ENCODE measurements at regions not wholly inside any gene's neighbourhood (a gene's known extent, or its start where the extent isn't known, plus 50 kb on each side); places are given as distances from the start of the nearest gene placed in this dataset.
"Not testable (repeated sequence)": the region's sequence is repeated elsewhere in the genome, so short reads cannot be mapped to it uniquely, and the experiment has no call there.

DNA sequence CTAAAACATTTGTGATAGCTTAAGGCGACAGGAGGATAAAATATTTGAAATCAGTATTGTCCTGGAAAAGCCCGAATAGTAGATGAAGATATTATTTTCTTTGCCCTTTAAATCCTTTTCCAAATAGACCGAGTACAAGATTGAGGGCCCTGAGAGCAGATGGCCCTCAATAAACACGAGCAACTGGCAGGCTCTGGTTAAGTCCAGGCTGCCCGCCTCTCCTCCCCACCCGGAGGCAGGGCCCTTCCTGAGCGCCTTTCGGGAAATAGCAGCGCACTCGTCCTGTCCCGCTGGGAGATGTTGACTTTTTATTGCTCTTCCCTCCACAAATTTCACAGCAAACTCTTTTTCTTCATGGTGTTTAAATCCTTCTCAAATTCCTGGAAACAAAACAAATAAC, 50.8 kb upstream of the MAX start:
- DNase-seq (ENCODE audit: low read depth), result no peak

DNA sequence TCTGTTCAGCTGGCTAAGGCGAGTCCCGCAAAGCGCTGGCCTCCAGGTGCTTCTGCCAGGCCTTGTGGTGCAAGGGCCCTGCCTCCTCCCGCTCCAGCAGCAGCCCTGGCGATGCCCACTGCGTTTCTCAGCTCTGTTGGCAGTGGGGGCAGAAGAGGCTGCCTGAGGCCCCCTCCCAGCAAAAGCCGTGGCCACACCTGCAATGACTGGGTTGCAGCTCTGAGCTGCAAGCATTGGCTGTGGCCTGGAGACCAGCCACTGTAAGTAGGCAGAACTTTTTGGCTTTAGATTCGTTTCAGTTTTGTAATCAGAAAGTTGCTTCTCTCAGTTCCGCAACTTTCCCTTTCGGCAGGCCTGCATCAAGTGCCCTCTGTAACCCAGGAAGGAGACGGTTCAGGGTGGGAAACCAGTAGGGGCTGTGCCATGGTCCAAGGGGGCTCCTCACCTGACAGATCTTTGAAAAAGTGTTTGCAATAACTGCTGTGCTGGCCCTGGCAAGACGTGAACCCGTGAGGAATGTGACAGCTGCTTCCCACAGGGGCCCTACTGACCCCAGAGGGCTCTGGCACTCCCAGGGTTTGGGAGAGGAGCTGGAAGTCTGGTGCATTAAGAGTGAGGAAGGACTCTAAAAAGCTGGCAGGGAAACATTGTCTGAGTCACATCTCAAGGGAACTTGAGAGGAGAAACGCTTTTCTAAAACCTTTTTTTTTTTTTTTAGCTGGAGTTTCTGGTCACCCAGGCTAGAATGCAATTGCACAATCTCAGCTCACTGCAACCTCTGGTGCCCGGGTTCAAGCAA, 54.5 kb upstream of the MAX start:
- no peak for DNase-seq (ENCODE audit: low read depth)

DNA sequence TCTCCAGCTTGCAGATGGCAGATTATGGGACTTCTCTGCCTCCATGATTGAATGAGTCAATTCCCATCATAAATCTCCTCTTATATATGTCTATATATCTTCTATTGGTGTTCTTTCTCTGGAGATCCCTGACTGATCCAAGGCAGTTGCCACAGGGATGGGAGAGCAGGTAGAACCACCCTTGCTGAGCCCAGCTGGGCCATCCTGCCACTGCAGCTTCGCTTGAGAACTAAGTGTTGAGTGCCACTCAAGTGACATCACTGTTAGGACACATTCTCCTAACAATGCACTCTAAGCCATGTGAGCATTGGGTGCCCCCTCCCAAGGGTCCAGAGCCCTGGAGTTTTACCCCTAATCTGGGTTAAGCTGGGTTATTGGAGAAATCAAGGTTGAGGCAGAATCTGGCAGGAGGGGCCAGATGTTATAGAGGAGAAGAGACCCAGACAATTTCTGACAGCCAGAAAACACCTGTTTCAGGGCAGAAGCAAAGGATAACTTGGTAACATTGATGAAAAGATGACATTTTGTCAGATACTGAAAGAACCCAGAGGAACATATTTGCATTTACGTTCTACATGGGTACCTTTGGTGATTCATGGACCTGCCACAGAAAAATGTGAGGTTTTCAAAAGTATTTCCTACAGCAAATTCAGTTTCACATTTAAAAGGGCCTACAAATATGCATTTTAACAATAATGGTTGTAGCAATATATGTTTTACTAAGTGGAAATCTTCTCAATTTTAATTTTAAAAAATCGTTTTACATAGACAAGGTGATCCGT, 57.2 kb upstream of the MAX start:
- no peak for DNase-seq (ENCODE audit: low read depth)

- DNase-seq (ENCODE audit: low read depth), result no peak
Measured at GRCh38 chr14:65160091-65160490, 57.8 kb upstream of the MAX start.

DNA sequence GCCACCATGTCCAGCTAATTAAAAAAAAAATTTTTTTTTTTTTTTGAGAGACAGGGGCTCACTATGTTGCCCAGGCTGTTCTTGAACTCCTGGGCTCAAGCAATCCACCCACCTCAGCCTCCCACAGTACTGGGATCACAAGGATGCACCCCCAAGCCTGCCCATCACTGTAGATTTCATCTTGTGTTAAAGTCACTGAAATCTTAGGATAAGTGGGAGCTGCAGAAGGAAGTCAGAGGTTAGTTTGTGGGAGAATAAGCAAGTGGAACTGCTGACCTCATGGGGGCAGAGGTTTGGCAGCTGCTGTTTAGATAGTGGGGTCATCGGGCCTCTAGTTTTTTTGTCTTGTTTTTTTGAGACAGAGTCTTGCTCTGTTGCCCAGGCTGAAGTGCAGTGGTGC, 59.7 kb upstream of the MAX start:
- no peak for DNase-seq (ENCODE audit: low read depth)

GRCh38 chr14:65164068-65164824, 61.9 kb upstream of the MAX start:
- no peak for DNase-seq (ENCODE audit: low read depth)

DNA sequence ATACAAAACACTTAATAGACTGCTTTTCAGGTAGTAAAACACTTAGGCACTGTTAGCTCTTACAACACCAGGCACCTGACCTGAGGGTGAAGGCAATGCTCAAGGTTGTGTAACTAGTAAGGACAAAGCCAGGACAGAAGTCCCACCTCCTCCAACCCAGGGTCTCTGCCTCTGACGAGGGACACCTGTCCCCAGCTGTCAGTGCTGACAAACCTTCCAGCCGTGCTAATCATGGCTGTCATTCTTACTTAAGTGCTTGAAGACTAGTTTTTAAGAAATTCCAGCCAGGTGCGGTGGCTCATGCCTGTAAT, 62.5 kb upstream of the MAX start:
- no peak for DNase-seq (ENCODE audit: low read depth)

DNA sequence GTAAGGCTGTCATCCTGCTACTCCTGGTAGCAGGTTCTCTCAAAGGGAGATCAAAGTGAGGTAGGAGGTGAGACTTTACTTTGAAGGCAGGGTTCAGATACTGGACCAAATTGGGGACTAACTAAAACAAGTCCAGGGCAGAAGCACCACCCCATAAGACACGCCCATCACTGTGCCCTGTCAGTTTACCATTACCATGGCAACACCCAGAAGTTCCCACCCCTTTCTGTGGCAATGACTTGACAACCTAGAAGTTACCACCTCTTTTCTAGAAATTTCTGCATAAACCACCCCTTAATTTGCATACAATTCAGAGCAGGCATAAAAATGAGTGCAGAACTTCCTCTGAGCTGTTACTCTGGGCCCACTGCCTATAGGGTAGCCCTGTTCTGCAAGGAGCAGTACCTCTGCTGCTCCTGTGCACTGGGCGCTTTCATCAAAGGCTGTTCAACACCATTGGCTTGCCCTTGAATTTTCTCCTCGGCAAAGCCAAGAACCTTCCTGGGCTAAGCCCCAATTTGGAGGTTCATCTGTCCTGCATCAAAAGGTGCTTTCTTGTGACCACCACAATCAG, 64.8 kb upstream of the MAX start:
- DNase-seq (ENCODE audit: low read depth), result no peak

- DNase-seq (ENCODE audit: low read depth), result no peak
Measured at GRCh38 chr14:65168840-65169239, 66.5 kb upstream of the MAX start.

- DNase-seq (ENCODE audit: low read depth), result no peak
Measured at GRCh38 chr14:65169351-65169750, 67.0 kb upstream of the MAX start.

DNA sequence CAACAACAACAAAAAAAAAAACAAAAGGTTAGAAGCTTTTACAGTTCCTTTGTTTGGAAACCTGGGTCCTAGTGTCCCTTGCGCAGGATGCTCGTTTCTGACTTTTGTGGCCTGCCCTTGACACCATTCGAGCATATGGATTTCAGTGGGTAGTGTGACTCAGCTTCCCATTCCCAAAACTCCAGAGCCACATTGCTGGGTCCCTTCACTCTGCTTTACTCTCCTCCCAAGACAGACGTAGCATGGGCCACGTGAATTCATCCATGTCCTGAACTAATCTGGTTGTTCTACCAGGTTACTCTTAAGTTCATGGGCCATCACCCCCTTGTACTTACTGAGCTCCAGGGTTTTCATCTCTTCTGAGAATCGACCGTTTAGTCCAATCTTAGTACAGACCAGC, 68.0 kb upstream of the MAX start:
- DNase-seq (ENCODE audit: low read depth), result no peak

GRCh38 chr14:65170768-65171507, 68.6 kb upstream of the MAX start:
- no peak for DNase-seq (ENCODE audit: low read depth)

DNA sequence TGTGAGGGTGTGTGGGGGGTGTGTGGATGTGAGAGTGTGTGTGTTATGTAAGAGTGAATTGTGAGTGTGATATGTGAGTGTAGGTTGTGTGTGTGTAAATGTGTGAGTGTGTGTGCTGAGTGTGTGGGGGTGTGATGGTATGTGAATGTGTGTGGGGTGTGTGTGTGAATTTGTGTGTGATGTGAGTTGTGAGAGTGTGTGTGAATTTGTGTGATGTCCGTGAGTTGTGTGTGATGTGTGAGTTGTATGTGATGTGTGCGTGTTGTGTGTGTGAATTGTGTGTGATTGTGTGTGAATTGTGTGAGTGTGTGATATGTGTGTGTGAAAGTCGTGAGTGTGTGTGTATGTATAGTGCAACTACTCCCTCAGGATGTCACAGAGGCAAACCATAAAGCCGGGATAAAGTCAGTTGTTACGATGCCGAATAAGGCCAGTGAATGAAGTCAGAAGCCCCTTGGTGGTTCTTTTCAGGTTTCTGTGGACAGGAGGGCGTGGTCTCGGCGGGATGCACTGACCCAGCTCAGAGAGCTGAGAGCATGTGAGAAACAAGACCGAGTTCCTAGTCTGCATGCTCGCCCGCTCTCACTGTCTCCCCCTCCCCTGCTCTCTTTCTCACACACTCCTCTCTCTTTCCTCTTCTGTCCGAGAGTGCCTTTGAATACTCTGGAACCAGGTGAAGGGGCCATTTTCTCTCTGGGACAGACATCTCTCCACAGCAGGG, 71.8 kb upstream of the MAX start:
- no peak for DNase-seq (ENCODE audit: low read depth)

GRCh38 chr14:65174783-65175182, 72.5 kb upstream of the MAX start:
- DNase-seq (ENCODE audit: low read depth), result no peak

GRCh38 chr14:65177551-65177950, 75.2 kb upstream of the MAX start:
- DNase-seq (ENCODE audit: low read depth), result no peak

GRCh38 chr14:65179231-65179630, 76.9 kb upstream of the MAX start:
- not testable (repeated sequence) for DNase-seq (ENCODE audit: low read depth)

DNA sequence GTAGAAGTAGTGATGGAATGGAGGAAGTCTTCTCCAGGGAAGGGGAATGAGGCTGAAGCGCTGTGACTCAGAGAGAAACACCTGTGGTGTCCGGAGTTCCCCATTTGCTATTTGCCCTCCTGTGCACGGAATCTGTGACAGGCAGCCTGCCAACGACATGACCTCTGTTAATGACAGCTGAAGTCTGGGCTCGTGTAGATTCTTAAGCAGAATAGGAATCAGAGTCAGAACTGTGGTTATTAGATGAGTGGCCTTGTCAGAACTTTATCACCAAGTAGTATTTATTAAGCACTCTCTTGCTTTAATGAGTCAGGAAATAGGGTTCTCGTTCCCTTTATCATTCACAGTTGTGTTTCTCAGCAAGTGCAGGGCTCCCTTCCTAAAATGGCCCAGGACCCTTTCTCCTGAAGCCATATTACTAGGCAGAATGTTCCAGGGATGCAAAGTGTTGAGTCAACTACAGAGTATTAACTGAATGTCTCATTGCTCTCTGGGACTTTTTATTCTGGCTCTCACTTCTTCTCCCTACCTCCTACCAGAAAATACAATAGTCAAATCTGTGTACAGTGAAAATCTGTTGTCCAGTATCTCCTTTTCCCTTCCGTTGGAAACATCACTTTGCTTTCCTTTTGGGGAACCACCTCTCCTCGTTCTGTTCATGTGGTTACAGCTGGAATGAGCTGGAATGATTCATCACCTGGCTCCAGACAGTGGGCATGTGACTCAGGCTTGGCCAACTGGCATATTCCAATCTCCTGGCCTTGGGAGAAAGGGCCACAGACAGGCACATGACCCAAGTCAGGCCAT, 77.8 kb upstream of the MAX start:
- no peak for DNase-seq (ENCODE audit: low read depth)

- no peak for DNase-seq (ENCODE audit: low read depth)
Measured at GRCh38 chr14:65180725-65181025, 78.4 kb upstream of the MAX start.

DNA sequence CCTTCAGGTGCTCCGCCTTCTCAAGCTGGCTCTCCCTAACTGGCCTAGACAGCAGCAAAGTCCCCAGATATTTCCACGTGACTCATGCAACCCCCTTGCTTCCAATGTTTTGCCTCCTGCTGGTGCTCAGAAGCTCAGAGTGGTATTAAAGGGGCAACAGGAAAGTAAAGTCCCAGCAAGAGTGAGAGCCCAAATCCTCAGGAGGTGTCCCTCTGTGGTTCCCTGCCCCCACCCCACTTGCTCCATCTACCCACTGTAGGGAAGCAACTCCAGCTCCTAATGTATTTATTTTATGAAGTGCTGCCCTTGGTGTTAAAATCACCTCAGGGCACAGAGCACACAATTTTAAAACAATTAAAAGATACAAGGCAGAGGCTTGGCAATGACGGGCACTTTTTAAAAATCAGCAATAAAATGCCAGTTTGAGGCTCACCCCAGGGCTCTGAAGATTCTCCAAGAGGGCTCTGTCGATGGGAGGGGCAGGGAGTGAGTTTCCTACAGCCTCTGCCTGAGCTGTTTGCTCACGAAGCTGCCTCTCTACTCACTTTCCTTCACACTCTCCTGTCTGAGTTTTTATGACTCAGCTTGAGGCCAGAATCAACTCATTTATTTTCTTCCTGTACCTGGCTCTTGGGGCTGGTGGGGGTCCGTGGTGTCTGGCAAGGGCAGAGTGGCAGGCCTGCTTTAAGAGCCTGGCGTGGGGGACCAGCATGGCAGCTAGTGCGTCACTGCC, 81.9 kb upstream of the MAX start:
- DNase-seq (ENCODE audit: low read depth), result no peak

DNA sequence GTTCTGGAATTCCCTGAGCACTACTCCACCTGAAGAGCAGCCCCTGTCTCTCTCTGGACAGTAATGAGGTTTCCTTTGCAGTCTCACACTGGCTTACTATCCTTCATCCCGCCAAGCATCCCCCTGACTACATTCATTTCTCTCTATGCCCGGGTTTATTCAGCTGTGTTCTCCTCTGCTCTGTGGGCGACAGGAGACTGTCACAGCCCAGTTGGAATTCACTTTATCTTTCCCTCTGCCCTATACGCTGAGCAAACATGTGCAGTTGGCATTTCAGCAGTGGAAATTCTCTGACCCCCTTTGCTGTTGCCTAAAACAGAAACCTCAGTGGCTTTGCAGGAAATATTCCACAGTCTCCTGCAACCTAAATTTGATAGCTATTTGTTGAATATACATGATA, 83.5 kb upstream of the MAX start:
- no peak for DNase-seq (ENCODE audit: low read depth)
